ENCODE measurements at regions not wholly inside any gene's neighbourhood (a gene's known extent, or its start where the extent isn't known, plus 50 kb on each side); places are given as distances from the start of the nearest gene placed in this dataset.
A peak's percentile ranks its signal among the peaks of the same experiment; 100 is the strongest.

DNA sequence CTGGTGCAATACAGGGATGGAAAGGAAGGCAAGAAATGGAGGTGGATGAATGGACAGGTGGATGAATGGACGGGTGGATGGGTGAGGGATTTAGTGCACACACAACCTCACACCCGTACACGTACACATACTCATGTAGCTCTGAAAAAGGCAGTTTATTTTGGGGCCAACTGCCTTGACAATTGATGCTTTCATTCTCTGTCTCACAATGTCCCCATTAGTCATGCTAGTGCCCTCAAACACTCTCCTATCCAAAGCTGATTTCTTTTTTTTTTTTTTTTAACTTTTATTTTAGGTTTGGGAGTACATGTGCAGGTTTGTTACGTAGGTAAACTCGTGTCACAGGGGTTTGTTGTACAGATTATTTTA is 495.0 kb downstream of the DMAC1 start:
- Histone ChIP-seq H3K9me3 (ENCODE audit: low read depth) (no peaks in the 10 kb centered on the region), H3K27ac (no peak overlapping the region), H3K36me3 (no peaks in the 10 kb centered on the region), H3K27me3 (no peaks in the 10 kb centered on the region), H3K4me1 (ENCODE audit: low read depth) (no peaks in the 10 kb centered on the region), H3K4me3 (no peak overlapping the region)
- DNase-seq (ENCODE audit: low read depth in 1 of 2, low spot score in 1 of 2), result no peak
- TF ChIP-seq, protein P1, sequence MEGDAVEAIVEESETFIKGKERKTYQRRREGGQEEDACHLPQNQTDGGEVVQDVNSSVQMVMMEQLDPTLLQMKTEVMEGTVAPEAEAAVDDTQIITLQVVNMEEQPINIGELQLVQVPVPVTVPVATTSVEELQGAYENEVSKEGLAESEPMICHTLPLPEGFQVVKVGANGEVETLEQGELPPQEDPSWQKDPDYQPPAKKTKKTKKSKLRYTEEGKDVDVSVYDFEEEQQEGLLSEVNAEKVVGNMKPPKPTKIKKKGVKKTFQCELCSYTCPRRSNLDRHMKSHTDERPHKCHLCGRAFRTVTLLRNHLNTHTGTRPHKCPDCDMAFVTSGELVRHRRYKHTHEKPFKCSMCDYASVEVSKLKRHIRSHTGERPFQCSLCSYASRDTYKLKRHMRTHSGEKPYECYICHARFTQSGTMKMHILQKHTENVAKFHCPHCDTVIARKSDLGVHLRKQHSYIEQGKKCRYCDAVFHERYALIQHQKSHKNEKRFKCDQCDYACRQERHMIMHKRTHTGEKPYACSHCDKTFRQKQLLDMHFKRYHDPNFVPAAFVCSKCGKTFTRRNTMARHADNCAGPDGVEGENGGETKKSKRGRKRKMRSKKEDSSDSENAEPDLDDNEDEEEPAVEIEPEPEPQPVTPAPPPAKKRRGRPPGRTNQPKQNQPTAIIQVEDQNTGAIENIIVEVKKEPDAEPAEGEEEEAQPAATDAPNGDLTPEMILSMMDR (IDR thresholded peaks at IDR 0.05; ENCODE audit: low read depth, low read length), result no peak

- Histone ChIP-seq H3K4me3 (no peak overlapping the region), H3K36me3 (no peaks in the 10 kb centered on the region), H3K27me3 (no peaks in the 10 kb centered on the region), H3K27ac (no peak overlapping the region), H3K9me3 (ENCODE audit: low read depth) (no peaks in the 10 kb centered on the region), H3K4me1 (ENCODE audit: low read depth) (no peaks in the 10 kb centered on the region)
- TF ChIP-seq, protein P1 (IDR thresholded peaks at IDR 0.05; ENCODE audit: low read depth, low read length), result no peak
- DNase-seq (ENCODE audit: low read depth in 1 of 2, low spot score in 1 of 2), result no peak
These were observed 495.5 kb downstream of the DMAC1 start for GRCh38 chr9:7303907-7304626.

DNA sequence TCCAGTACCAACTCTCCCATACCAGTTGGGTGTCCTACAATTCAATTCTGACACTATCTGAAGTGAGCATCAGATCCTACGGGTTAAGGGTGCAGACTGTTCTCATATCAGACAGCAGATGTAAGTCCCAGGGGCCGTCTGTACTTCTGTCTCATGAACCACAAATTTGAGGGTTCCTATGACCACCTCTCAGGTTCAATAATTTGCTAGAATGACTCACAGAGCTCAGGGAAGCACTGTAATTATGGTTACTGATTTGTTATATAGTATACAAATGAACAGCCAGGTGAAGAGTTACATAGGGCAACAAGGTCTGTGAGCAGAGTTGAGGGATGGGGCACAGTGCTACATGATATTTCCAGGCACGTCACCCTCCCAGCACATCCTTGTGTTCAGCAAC is 499.1 kb downstream of the DMAC1 start:
- no peak overlapping the region for H3K27ac ChIP-seq
- no peaks in the 10 kb centered on the region for H3K4me1 ChIP-seq (ENCODE audit: low read depth)
- DNase-seq (ENCODE audit: low read depth in 1 of 2, low spot score in 1 of 2), result no peak
- H3K27me3 ChIP-seq, result no peaks in the 10 kb centered on the region
- no peak overlapping the region for H3K4me3 ChIP-seq
- no peaks in the 10 kb centered on the region for H3K36me3 ChIP-seq
- TF ChIP-seq, protein P1 (IDR thresholded peaks at IDR 0.05; ENCODE audit: low read depth, low read length), result no peak
- no peaks in the 10 kb centered on the region for H3K9me3 ChIP-seq (ENCODE audit: low read depth)

- Histone ChIP-seq H3K27ac (no peak overlapping the region), H3K4me1 (ENCODE audit: low read depth) (no peaks in the 10 kb centered on the region), H3K27me3 (no peaks in the 10 kb centered on the region), H3K4me3 (no peak overlapping the region), H3K9me3 (ENCODE audit: low read depth) (no peaks in the 10 kb centered on the region), H3K36me3 (no peaks in the 10 kb centered on the region)
- TF ChIP-seq, protein P1 (IDR thresholded peaks at IDR 0.05; ENCODE audit: low read depth, low read length), result no peak
- DNase-seq (ENCODE audit: low read depth in 1 of 2, low spot score in 1 of 2), result peak in 1 of 2 donors; percentile 27
These were observed 501.5 kb downstream of the DMAC1 start for GRCh38 chr9:7298123-7298522.

- Histone ChIP-seq H3K9me3 (ENCODE audit: low read depth) (no peaks in the 10 kb centered on the region), H3K4me3 (no peak overlapping the region), H3K27ac (no peak overlapping the region), H3K27me3 (no peaks in the 10 kb centered on the region), H3K36me3 (no peaks in the 10 kb centered on the region), H3K4me1 (ENCODE audit: low read depth) (no peaks in the 10 kb centered on the region)
- DNase-seq (ENCODE audit: low read depth in 1 of 2, low spot score in 1 of 2), result no peak
- TF ChIP-seq, protein P1 (IDR thresholded peaks at IDR 0.05; ENCODE audit: low read depth, low read length), result no peak
These were observed 502.1 kb downstream of the DMAC1 start for GRCh38 chr9:7297521-7297920.
